GM21723 (cell line): ENCODE measurements at regions not wholly inside any gene's neighbourhood (a gene's known extent, or its start where the extent isn't known, plus 50 kb on each side); places are given as distances from the start of the nearest gene placed in this dataset.

Experiments used
- ATAC-seq: cut with Tn5 transposase; IDR thresholded peaks from one replicate; pipeline ENCODE4 v1.9.1; 2021; ENCODE audit warnings: mild to moderate bottlenecking, moderate library complexity; ENCODE audit not compliant: unreplicated experiment

- no peak for ATAC-seq
These were observed 428.6 kb downstream of the DTHD1 start for GRCh38 chr4:36709991-36710390.

GRCh38 chr4:36712013-36712412, 430.6 kb downstream of the DTHD1 start:
- no peak for ATAC-seq

- no peak for ATAC-seq
These were observed 435.5 kb downstream of the DTHD1 start for GRCh38 chr4:36716874-36717273.

GRCh38 chr4:36719425-36719824, 438.0 kb downstream of the DTHD1 start:
- no peak for ATAC-seq

- ATAC-seq = no peak
These were observed 441.6 kb downstream of the DTHD1 start for GRCh38 chr4:36722986-36723385.

- ATAC-seq = no peak
These were observed 452.9 kb downstream of the DTHD1 start for GRCh38 chr4:36734334-36734733.

- ATAC-seq = no peak
These were observed 456.3 kb downstream of the DTHD1 start for GRCh38 chr4:36737691-36738090.

GRCh38 chr4:36740796-36741310, 459.4 kb downstream of the DTHD1 start:
- ATAC-seq = no peak

- no peak for ATAC-seq
These were observed 466.1 kb downstream of the DTHD1 start for GRCh38 chr4:36747277-36748129.

GRCh38 chr4:36753048-36753447, 471.6 kb downstream of the DTHD1 start:
- ATAC-seq = no peak

- ATAC-seq = no peak
These were observed 476.3 kb downstream of the DTHD1 start for GRCh38 chr4:36757580-36758311.

- ATAC-seq = no peak
These were observed 477.1 kb downstream of the DTHD1 start for GRCh38 chr4:36758312-36759178.

- ATAC-seq = no peak
These were observed 480.2 kb downstream of the DTHD1 start for GRCh38 chr4:36761607-36762006.

- ATAC-seq = no peak
These were observed 480.7 kb upstream of the NWD2 start for GRCh38 chr4:36763814-36764213.

GRCh38 chr4:36767596-36767995, 476.9 kb upstream of the NWD2 start:
- no peak for ATAC-seq

- peak; percentile 60 for ATAC-seq
These were observed 473.0 kb upstream of the NWD2 start for GRCh38 chr4:36771411-36772153.

- ATAC-seq = peak; percentile 49
These were observed 472.4 kb upstream of the NWD2 start for GRCh38 chr4:36772154-36772516.

GRCh38 chr4:36773467-36773866, 471.1 kb upstream of the NWD2 start:
- ATAC-seq = no peak

GRCh38 chr4:36775544-36775943, 469.0 kb upstream of the NWD2 start:
- no peak for ATAC-seq

GRCh38 chr4:36779601-36780000, 464.9 kb upstream of the NWD2 start:
- no peak for ATAC-seq
